Neural progenitor cell (in vitro differentiated cells): ENCODE measurements at regions not wholly inside any gene's neighbourhood (a gene's known extent, or its start where the extent isn't known, plus 50 kb on each side); places are given as distances from the start of the nearest gene placed in this dataset.

Experiments used
- DNase-seq: peaks from one replicate; pipeline ENCODE4 v3.0.0-alpha.2; 2016; ENCODE audit warnings: low spot score
- H2AFZ ChIP-seq: fragments of 200-600 bp; sonication (generic); replicated peaks from 2 replicates; pipeline ENCODE4 v1.6.1; 2016; ENCODE audit warnings: antibody characterized with exemption
- H3F3A ChIP-seq: fragments of 200-600 bp; sonication (generic); 2 replicates; pipeline ENCODE4 v1.6.1; 2016; ENCODE audit warnings: antibody characterized with exemption, low read depth
- H3K27ac ChIP-seq: fragments of 200-600 bp; sonication (generic); 2 replicates; pipeline ENCODE4 v1.5.1; 2016; ENCODE audit warnings: mild to moderate bottlenecking
- H3K27me3 ChIP-seq: fragments of 200-600 bp; sonication (generic); 2 replicates; pipeline ENCODE4 v1.6.1; 2016; ENCODE audit warnings: mild to moderate bottlenecking, moderate library complexity
- H3K36me3 ChIP-seq: fragments of 200-600 bp; sonication (generic); 2 replicates; pipeline ENCODE4 v1.5.1; 2016
- H3K4me1 ChIP-seq: fragments of 200-600 bp; sonication (generic); 2 replicates; pipeline ENCODE4 v1.6.1; 2016; ENCODE audit warnings: mixed run types
- H3K4me2 ChIP-seq: fragments of 200-600 bp; sonication (generic); 2 replicates; pipeline ENCODE4 v1.6.1; 2016
- H3K4me3 ChIP-seq: fragments of 200-600 bp; sonication (generic); 2 replicates; pipeline ENCODE4 v1.5.1; 2016
- H3K79me2 ChIP-seq: fragments of 200-600 bp; sonication (generic); 2 replicates; pipeline ENCODE4 v1.6.1; 2016; ENCODE audit warnings: low read depth
- H3K9ac ChIP-seq: fragments of 200-600 bp; sonication (generic); 2 replicates; pipeline ENCODE4 v1.6.1; 2016
- H3K9me3 ChIP-seq: fragments of 200-600 bp; sonication (generic); 2 replicates; pipeline ENCODE4 v1.5.1; 2016; ENCODE audit warnings: low read depth
- H4K20me1 ChIP-seq: fragments of 200-600 bp; sonication (generic); 2 replicates; pipeline ENCODE4 v1.6.1; 2016; ENCODE audit warnings: low read depth
- H3K27ac Mint-ChIP-seq: 3 replicates; pipeline ENCODE4 v1.8.0; 2021; ENCODE audit warnings: mixed read lengths
- H3K27me3 Mint-ChIP-seq: 2 replicates; pipeline ENCODE4 v1.8.0; 2022; ENCODE audit warnings: low read depth, mild to moderate bottlenecking, inconsistent platforms, moderate library complexity, mixed read lengths; ENCODE audit not compliant: insufficient read depth
- H3K36me3 Mint-ChIP-seq: 3 replicates; pipeline ENCODE4 v1.8.0; 2021; ENCODE audit warnings: mixed read lengths
- H3K4me1 Mint-ChIP-seq: 3 replicates; pipeline ENCODE4 v1.8.0; 2021; ENCODE audit warnings: mixed read lengths
- H3K4me3 Mint-ChIP-seq: 3 replicates; pipeline ENCODE4 v1.8.0; 2021; ENCODE audit warnings: mild to moderate bottlenecking, moderate library complexity, mixed read lengths
- H3K9me3 Mint-ChIP-seq: 3 replicates; pipeline ENCODE4 v1.8.0; 2020; ENCODE audit warnings: mixed read lengths
- CTCF ChIP-seq: fragments of 200-600 bp; sonication (generic); IDR thresholded peaks from 2 replicates; pipeline ENCODE4 v1.5.1; 2017; ENCODE audit warnings: antibody characterized with exemption, mild to moderate bottlenecking
- EZH2 ChIP-seq: fragments of 200-600 bp; sonication (generic); IDR thresholded peaks from 2 replicates; pipeline ENCODE4 v1.6.1; 2017; ENCODE audit warnings: antibody characterized with exemption, mild to moderate bottlenecking, moderate library complexity
- EZH2phosphoT487 ChIP-seq: fragments of 200-600 bp; sonication (generic); IDR thresholded peaks from 2 replicates; pipeline ENCODE4 v1.6.1; 2017; ENCODE audit warnings: antibody characterized with exemption

- no peak overlapping the region for H2AFZ ChIP-seq
- no peaks in the 10 kb centered on the region for H3F3A ChIP-seq
- H3K27ac ChIP-seq = no peak overlapping the region
- H3K4me2 ChIP-seq = no peak overlapping the region
- no peak overlapping the region for H3K9ac ChIP-seq
- no peak for DNase-seq
- H3K9me3 Mint-ChIP-seq = peaks cover 15% of the 10 kb centered on the region
- H4K20me1 ChIP-seq = no peaks in the 10 kb centered on the region
- H3K36me3 Mint-ChIP-seq = no peaks in the 10 kb centered on the region
- H3K4me1 Mint-ChIP-seq = peaks cover 4% of the 10 kb centered on the region
- H3K27ac Mint-ChIP-seq = no peak overlapping the region
- no peak overlapping the region for H3K4me3 ChIP-seq
- no peak for TF ChIP-seq EZH2
- TF ChIP-seq EZH2phosphoT487 = no peak
- TF ChIP-seq CTCF = no peak
- no peaks in the 10 kb centered on the region for H3K79me2 ChIP-seq
- no peak overlapping the region for H3K4me3 Mint-ChIP-seq
- no peaks in the 10 kb centered on the region for H3K27me3 ChIP-seq
- peaks cover 2% of the 10 kb centered on the region for H3K27me3 Mint-ChIP-seq
- H3K9me3 ChIP-seq = no peaks in the 10 kb centered on the region
- H3K36me3 ChIP-seq = no peaks in the 10 kb centered on the region
- H3K4me1 ChIP-seq = peaks cover 6% of the 10 kb centered on the region
Measured at GRCh38 chr10:130380056-130380455, 243.9 kb downstream of the GLRX3 start.

GRCh38 chr10:130382031-130382430 lies 245.8 kb downstream of the GLRX3 start:
- no peaks in the 10 kb centered on the region for H4K20me1 ChIP-seq
- Mint-ChIP-seq H3K9me3 (peaks cover 15% of the 10 kb centered on the region), H3K36me3 (no peaks in the 10 kb centered on the region), H3K27me3 (peaks cover 2% of the 10 kb centered on the region), H3K27ac (no peak overlapping the region), H3K4me1 (peaks cover 4% of the 10 kb centered on the region), H3K4me3 (no peak overlapping the region)
- no peaks in the 10 kb centered on the region for H3F3A ChIP-seq
- no peaks in the 10 kb centered on the region for H3K79me2 ChIP-seq
- H3K36me3 ChIP-seq = no peaks in the 10 kb centered on the region
- TF ChIP-seq CTCF (no peak), EZH2phosphoT487 (no peak), EZH2 (no peak)
- no peak overlapping the region for H3K4me3 ChIP-seq
- H3K9ac ChIP-seq = no peak overlapping the region
- H3K27me3 ChIP-seq = no peaks in the 10 kb centered on the region
- no peak overlapping the region for H3K27ac ChIP-seq
- DNase-seq = no peak
- no peak overlapping the region for H3K4me2 ChIP-seq
- H3K9me3 ChIP-seq = no peaks in the 10 kb centered on the region
- no peak overlapping the region for H2AFZ ChIP-seq
- peaks cover 6% of the 10 kb centered on the region for H3K4me1 ChIP-seq

GRCh38 chr10:130387936-130388580 lies 251.9 kb downstream of the GLRX3 start:
- H3K4me1 Mint-ChIP-seq = no peaks in the 10 kb centered on the region
- no peak overlapping the region for H3K4me3 Mint-ChIP-seq
- H3K4me1 ChIP-seq = no peaks in the 10 kb centered on the region
- peaks cover 5% of the 10 kb centered on the region for H3K27me3 Mint-ChIP-seq
- H3K36me3 ChIP-seq = no peaks in the 10 kb centered on the region
- H3K4me3 ChIP-seq = no peak overlapping the region
- H3K79me2 ChIP-seq = no peaks in the 10 kb centered on the region
- H3F3A ChIP-seq = no peaks in the 10 kb centered on the region
- no peak overlapping the region for H3K4me2 ChIP-seq
- no peak overlapping the region for H2AFZ ChIP-seq
- H3K27ac Mint-ChIP-seq = no peak overlapping the region
- TF ChIP-seq CTCF (no peak), EZH2 (no peak), EZH2phosphoT487 (no peak)
- H4K20me1 ChIP-seq = no peaks in the 10 kb centered on the region
- H3K9ac ChIP-seq = no peak overlapping the region
- peaks cover 25% of the 10 kb centered on the region for H3K9me3 Mint-ChIP-seq
- H3K36me3 Mint-ChIP-seq = no peaks in the 10 kb centered on the region
- H3K9me3 ChIP-seq = no peaks in the 10 kb centered on the region
- no peak overlapping the region for H3K27ac ChIP-seq
- no peak for DNase-seq
- no peaks in the 10 kb centered on the region for H3K27me3 ChIP-seq
